NB4 (cell line): ENCODE measurements at regions not wholly inside any gene's neighbourhood (a gene's known extent, or its start where the extent isn't known, plus 50 kb on each side); places are given as distances from the start of the nearest gene placed in this dataset.

Source experiments
- POLR2A ChIP-seq: IDR thresholded peaks from 2 replicates; pipeline ENCODE4 v1.6.1; 2011; ENCODE audit warnings: mild to moderate bottlenecking; ENCODE audit not compliant: insufficient read length; ENCODE audit errors: extremely low read depth
- TF ChIP-seq, protein P1 (sequence below): IDR thresholded peaks from one replicate; pipeline ENCODE4 v1.5.1; 2012; ENCODE audit warnings: low read depth, low read length

DNA sequence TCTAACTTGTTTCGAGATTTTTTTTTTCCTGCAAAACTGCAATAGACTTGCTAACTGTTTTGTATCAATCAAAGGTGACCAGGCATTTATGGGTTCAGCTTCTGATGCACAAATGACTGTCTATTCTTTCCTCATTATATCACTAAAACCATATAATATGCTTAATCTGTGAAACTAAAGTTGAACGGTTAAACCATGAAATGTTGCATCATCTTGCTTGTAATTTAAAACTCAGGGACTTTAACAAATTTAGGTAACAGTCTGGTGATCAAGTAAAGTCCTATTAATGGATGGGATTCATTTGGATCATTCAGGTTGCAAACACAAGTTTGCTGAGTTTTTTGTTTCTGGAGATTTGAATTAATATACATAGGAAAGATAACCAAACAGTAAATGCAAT is 232.0 kb upstream of the LUZP2 start:
- no peak for TF ChIP-seq POLR2A
- TF ChIP-seq, protein P1, sequence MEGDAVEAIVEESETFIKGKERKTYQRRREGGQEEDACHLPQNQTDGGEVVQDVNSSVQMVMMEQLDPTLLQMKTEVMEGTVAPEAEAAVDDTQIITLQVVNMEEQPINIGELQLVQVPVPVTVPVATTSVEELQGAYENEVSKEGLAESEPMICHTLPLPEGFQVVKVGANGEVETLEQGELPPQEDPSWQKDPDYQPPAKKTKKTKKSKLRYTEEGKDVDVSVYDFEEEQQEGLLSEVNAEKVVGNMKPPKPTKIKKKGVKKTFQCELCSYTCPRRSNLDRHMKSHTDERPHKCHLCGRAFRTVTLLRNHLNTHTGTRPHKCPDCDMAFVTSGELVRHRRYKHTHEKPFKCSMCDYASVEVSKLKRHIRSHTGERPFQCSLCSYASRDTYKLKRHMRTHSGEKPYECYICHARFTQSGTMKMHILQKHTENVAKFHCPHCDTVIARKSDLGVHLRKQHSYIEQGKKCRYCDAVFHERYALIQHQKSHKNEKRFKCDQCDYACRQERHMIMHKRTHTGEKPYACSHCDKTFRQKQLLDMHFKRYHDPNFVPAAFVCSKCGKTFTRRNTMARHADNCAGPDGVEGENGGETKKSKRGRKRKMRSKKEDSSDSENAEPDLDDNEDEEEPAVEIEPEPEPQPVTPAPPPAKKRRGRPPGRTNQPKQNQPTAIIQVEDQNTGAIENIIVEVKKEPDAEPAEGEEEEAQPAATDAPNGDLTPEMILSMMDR = no peak
